ENCODE measurements at regions not wholly inside any gene's neighbourhood (a gene's known extent, or its start where the extent isn't known, plus 50 kb on each side); places are given as distances from the start of the nearest gene placed in this dataset.

- no peak for DNase-seq (ENCODE audit: low read depth)
- H3K4me3 ChIP-seq (ENCODE audit: low read depth, low read length), result no peak overlapping the region
- no peak for TF ChIP-seq CTCF (IDR thresholded peaks at IDR 0.05; ENCODE audit: insufficient read depth, low read length)
Measured at GRCh38 chr15:91552555-91552954, 301.0 kb upstream of the SLCO3A1 start.

GRCh38 chr15:91553196-91553854, 300.2 kb upstream of the SLCO3A1 start:
- DNase-seq (ENCODE audit: low read depth), result no peak
- H3K4me3 ChIP-seq (ENCODE audit: low read depth, low read length), result no peak overlapping the region
- no peak for TF ChIP-seq CTCF (IDR thresholded peaks at IDR 0.05; ENCODE audit: insufficient read depth, low read length)

GRCh38 chr15:91555312-91555711, 298.2 kb upstream of the SLCO3A1 start:
- DNase-seq (ENCODE audit: low read depth), result no peak

GRCh38 chr15:91556926-91557325, 296.6 kb upstream of the SLCO3A1 start:
- no peak for TF ChIP-seq CTCF (IDR thresholded peaks at IDR 0.05; ENCODE audit: insufficient read depth, low read length)
- no peak for DNase-seq (ENCODE audit: low read depth)
- no peak overlapping the region for H3K4me3 ChIP-seq (ENCODE audit: low read depth, low read length)

More at GRCh38 chr15:91555312-91555711, 298.2 kb upstream of the SLCO3A1 start:
- no peak overlapping the region for H3K4me3 ChIP-seq (ENCODE audit: low read depth, low read length)
- no peak for TF ChIP-seq CTCF (IDR thresholded peaks at IDR 0.05; ENCODE audit: insufficient read depth, low read length)

- no peak overlapping the region for H3K4me3 ChIP-seq (ENCODE audit: low read depth, low read length)
- TF ChIP-seq CTCF (IDR thresholded peaks at IDR 0.05; ENCODE audit: insufficient read depth, low read length), result no peak
- DNase-seq (ENCODE audit: low read depth), result no peak
Measured at GRCh38 chr15:91559066-91559465, 294.4 kb upstream of the SLCO3A1 start.

GRCh38 chr15:91561371-91562100, 292.0 kb upstream of the SLCO3A1 start:
- peak; percentile 96 for DNase-seq (ENCODE audit: low read depth)
- TF ChIP-seq CTCF (IDR thresholded peaks at IDR 0.05; ENCODE audit: insufficient read depth, low read length), result no peak

More at GRCh38 chr15:91561371-91562100, 292.0 kb upstream of the SLCO3A1 start:
- peak overlapping the region; percentile 6 for H3K4me3 ChIP-seq (ENCODE audit: low read depth, low read length)
